Putamen (tissue), 1 donor: ENCODE measurements at regions not wholly inside any gene's neighbourhood (a gene's known extent, or its start where the extent isn't known, plus 50 kb on each side); places are given as distances from the start of the nearest gene placed in this dataset.
A peak's percentile ranks its signal among the peaks of the same experiment; 100 is the strongest.

Experiments
- DNase-seq: peaks from one replicate; pipeline ENCODE4 v3.0.0-alpha.2; 2016; ENCODE audit warnings: low spot score

DNA sequence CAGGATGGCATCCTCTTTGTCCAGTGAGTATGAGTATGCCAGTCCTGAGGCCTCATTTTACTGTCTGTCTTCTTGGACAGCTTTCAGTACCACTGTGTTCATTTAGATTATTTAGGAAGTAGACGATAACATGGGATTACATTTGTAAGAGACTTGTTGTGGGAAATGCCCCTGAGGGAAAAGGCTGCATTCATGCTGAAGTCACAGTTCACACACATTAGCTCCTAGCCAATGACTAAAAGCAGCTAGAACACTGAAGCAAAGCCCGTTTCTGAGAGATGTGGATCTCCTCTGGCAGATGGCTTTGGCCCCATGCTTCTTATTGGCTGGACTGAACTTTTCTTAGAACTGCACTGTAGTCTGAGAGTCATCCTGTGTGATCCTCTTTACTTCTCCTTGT, 242.4 kb downstream of the FAM76B start:
- DNase-seq, result no peak

DNA sequence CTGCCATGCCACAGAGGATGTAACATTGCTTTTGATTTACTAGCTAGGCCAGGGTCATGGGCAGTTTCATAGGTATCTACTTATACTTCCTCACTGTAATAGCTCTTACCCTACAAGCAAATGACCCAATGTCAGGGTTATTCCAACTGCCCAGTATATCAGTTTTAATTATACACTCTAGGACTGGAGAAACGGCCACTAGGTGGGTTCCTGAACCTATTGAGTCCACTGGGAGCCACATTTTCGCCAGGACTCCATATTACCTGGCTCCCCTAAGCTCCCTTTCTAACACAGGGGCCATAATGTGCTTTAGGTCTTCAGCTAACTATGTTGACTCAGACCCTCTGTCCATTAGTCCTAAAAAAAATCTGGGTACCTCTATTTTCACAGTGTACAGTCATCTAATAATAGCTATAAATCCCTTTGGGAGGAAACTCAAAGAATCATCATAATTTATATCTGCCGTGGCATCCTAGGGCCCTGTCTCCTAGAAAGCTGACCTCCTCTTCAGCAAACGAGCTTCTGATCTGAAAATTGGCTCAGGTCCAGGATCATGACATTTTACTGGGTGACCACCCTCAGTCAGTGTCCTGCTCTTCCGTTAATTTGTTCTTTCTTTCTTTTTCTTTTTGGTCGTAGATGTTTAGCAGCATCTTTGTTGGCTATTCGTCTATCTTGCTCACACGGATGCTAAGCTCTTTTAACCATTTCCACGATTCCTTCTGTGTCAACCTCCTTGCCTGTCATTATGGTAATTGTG, 244.3 kb downstream of the FAM76B start:
- DNase-seq, result no peak

DNA sequence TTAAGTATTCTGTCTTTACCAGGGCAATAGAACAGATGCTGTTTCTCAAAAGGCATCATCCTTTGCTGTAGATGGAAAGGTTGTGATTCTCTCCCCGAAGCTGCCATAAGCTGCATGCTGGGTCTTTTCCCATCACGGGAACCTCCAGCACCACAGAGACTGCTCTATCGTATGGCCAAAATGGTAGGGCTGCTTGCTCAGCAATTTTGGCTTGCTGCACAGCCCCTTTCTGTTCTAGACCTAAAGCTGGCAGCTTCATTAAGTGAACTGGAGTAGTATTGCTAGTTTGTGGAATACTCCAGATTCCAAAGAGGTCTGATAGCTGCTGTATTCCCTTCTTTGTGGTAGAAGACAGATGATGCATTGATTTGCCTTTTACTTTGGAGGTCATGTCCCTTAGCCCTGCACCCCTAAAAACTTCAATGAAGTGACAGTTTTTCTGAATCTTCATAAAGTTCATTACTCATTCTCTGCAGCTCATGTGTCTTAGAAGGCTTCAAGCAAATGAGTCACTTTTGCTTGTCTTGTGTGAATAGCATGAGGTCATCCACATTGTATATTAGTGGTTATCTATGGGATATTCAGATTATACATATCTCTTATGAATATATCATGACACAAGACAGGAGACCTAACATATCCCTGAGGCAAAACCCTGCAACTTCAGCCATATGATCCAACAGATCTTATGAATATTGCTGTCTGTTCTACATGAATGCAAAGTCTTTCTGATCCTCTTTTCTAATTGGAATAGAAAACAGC, 245.3 kb downstream of the FAM76B start:
- DNase-seq, result no peak

DNA sequence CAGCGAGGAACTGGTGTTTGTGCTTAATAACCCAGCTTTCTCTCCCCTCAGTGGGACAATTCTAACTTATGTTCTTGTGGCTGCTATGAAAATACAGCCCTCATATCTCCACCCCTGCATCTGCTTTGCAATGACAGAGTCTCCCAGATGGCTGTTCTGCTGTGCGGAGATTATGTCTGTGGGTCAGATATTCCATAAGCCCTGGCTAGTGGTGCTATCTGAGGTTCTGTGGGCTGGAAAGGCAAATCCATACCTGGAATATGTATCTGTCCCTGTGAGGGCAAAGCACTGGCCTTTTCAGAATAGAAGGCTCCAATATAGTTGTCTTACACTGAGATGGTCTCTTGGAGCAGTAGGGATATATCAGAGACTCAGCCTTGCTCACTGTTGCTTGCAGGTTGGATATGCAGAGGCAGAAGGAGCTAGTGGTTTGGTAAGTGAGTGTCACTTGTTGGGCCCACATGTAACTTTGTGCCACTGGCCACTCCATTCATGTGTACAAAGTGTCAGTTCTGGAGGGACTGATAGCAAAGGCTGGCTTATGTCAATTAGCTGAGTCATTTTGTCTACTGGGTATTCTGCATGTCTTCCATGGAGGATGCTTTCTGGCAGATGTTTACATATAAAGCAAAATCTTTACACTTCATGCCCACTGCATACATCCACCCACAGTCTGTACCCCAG, 246.6 kb downstream of the FAM76B start:
- no peak for DNase-seq

DNA sequence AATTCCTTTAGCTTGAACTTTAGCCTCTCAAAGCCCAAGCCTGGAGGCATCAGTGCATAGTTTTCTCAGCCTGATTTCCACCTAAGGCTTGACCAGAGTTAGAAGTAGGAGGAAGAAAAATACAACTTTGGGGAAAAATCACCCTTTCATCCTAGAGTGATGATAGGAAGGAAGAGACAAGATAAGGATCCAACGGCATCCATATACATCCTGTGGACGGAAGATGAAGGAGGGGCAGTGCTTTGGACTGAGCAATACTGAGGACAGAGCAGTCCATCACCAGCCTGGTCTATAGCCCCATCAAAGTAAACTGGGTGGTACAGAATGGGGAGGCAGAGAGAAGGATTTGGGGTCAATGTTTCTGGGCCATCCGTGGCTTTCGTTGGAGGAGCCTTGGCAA, 247.9 kb downstream of the FAM76B start:
- DNase-seq, result no peak

DNA sequence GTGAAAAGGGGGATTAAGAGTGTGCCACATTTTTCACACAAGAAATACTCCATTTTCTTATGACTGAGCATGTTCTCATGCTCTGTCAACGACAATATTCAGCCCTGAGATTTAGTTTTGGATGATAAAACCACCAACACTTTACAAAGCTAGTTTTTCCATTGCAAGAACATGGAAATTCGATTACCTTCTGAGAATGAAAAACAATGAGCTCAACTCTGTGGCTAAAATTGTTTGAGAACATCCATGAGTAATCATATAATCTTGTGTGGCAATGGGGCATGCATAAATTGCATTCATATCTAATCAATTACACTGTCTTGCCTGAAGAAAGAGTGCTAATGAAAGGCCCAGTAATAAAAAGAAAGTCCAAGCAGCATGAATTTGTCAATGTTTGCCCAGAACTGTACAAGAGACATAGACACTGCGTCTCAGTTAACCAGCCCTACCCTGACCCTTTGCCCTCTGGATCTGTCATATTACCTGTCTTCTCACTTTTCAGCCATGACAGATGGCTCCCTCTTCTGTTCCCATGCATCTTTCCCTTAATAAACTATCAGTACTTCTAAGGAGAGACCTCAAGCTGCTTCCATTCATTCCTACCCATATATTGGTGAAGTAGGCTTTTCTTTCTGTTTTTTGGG, 253.4 kb downstream of the FAM76B start:
- no peak for DNase-seq

DNA sequence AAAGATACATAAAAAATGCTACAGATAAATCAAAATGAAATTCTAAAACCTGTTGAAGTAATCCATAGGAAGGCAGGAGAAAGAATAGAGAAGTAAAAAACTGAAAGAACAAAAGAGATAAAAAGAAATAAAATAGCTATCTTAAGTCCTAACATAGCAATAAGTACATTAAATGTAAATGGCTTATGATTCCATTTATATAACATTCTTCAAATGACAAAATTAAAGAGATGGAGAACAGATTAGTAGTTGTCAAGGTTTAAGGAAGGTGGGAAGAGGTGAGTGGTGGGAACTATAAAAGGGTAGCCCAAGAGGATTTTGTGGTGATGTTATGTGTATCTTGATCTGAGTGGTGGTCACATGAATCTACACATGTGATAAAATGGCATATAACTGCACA, 254.8 kb downstream of the FAM76B start:
- DNase-seq, result no peak

DNA sequence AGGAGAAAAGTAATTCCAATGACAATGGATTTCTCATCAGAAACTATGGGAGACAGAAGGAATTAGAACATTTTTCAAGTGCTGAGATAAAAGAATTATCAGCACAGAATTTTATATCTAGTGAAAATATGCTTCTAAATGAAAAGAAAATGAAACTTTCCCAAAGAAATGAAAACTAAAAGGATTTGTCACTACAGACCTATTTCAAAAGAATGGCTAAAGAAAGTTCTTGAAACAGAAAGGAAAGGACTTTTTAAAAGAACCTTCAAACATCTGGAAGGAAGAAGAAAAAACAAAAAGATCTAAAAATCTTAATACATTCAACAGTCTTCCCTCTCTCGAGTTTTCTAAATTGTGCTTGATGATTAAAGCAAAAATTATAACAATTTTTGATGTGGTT, 255.4 kb downstream of the FAM76B start:
- DNase-seq, result no peak

DNA sequence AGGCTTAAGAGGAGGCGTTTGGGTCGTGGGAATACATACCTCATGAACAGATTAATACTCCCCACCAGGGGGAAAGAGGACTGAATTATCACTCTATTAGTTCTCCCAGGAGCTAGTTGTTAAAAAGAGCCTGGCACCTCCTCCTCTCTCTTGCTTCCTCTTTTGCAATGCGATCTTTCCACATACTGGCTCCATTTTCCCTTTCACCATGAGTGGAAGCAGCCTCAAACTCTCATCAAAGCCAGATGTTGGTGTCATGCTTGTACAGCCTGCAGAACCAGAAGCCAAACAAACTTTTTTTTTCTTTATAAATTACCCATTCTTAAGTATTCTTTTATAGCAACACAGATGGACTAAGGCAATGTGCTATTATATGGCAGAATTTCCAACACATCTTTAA, 258.5 kb downstream of the FAM76B start:
- DNase-seq, result no peak

DNA sequence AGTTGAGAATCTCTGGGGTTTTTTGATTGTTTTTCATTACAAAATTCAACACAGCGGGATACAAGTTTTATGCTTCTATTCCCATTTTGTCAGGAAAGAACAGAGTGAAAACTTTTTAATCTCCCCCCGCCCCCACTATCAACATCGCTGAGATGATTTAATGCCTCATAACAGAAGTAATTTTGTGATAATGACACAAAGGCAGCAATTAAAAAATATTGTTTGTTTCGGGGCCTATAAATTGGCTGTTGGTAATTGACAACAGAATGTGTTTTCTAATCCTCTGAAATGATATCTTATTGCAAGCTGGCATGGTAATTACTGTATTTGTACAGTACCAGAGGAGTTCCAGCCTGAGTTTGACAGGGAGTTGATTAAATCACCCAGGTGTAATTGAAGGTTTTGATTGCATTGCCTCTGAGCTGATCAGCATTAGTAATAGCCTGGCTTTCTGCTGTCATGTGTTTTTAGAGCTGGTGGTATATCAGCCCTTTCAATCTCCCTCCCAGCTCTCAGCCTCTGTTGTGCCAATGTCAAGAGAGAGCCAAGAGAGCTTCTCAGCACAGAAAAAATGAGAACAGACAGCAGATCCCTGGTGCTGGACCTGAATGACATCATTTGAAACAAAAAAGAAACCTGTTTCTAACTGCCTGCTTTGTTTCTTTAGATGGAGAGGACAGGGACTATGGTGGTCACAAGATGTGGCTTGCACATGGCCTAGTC, 265.1 kb downstream of the FAM76B start:
- no peak for DNase-seq

DNA sequence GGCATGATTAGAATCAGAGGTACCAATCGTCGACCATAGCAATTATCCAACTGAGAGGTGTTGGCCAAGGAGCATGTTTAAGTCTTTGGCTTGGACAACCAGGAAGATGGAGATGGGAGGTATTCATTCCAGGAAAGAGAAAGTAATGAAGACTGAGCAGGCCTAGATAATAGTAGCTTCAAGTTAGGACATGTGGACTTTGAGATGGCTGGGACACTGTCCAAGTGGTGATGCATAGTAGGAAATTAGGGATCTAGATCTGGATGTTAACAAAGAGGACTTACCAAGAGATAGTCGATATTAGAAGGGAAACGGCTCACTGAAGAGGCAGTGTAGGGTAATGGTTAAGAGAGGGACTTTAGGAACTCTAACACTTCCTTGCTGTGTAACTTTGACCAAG, 266.7 kb downstream of the FAM76B start:
- no peak for DNase-seq

DNA sequence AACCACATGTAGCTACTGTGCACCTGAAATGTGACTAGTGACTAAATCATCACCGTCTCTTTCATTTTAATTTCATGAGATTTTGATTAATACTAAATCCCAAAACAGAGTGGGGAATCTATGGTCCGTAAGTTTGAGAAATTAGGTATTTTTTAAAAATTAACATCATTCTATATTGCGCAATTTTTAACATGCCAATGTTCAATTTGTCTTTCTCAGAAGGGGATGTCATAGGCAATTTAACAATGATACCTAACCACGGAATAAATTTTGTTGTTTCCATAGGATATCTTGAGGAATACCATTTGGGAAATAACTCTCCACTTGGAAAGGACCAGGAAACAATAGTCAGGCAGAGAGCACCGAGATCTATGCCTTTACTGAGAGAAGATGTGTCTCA, 267.7 kb downstream of the FAM76B start:
- no peak for DNase-seq

DNA sequence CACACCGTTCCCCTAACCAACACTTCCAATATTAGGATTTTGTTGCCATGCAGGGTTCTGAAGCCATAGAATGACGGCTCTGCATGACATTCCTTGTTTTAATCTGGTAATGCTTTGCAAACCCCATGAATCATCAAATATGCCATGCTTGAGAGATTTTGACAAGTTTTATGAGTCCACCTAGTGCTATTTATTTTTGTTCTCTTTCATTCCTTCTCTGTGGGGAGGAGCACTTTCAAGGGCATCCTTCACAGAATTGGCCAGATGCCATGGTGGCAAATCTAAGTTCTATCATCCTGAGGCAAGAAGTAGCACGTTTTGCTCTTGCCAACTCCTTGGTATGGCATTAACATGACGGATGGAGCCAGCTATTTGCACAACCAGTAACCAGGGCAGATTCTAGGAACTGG, 268.4 kb downstream of the FAM76B start:
- DNase-seq, result no peak

DNA sequence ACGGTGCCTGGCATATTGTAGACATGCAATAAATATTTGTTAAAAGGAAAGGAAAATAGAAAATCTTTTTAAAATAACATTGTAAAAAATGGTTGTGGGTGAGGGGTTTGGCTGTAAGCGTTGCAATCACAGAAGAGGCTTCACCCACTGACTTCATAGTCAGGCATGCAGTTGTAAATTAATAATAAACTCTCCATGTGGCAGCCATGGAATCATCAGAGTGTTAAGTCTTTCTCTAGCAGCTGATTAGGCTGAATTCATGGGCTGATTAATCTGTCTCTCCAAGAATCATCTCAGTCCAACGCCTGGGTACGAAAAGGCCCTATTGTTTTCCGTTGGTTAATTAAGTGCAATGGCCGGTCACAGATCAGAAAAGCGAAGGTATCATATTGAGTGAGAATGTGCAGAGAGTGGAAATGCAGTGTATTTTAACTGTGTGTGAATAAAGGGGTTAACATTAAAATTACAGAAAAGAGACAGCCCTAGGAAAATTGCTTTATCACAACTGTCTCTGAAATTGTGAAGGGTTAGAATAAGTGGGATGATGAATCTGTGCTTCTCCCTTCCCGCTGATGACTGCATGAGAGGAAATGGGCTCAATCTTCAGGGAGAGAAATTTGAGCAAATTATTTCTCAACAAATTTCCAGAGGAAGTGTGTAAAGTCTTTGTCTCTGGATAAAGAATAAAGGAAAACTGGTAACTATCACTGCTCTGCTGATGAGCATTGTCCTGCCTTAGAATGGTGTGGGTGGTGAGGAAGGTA, 269.0 kb downstream of the FAM76B start:
- no peak for DNase-seq

DNA sequence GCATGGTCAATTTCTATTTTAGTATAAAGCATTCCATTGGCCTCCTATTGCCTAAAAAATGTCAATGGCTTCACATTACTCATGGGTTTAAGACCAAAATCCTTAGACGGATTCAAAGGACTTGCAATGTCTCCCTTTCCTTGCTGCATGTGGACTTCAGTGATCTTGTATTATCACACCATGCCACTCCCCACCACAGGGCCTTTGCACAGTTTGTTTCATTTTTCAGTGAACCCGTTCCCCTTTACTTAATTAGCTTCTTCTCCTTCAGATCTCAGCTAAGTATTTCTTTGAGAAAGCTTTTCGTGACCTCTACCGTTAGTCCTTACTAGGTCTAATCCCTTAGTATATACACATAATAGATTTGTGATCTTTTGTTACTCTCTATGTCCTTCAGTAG, 269.7 kb downstream of the FAM76B start:
- no peak for DNase-seq

DNA sequence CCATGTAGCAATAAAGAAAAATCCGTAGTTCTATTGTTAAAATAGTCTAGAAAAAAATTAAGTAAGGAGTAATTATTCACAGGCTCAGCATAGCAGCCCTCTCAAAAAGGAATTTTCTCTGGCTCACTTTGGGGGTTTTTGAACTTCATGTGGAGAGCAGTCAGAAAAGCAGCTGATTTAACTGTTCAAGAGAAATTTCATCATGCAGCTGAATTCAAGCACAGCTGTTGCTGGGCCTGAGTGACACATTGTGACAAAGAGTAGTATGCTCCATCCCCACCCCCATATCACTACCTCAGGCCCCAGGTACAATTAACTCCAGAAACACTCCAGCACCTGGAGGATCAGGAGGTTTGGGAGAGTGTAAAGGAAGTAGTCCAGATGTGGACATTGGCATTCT, 272.1 kb downstream of the FAM76B start:
- DNase-seq, result no peak

DNA sequence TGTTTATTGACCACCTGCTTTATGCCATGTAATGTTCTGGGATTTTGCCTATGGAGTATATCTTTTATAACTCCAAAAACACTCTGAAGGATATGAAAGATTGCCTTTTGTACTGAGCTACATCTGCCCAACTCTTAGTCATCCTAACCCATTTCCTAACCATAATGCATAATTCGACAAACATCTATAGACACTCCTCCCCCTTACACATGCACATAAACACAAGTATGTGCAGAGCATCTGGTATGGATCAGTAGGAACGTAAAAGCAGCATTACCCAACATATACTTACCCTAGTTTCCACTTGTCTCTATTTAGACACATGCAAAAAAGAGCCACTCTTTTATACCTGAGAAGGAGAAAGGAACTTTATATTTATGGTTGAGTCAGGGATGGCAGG, 272.8 kb downstream of the FAM76B start:
- no peak for DNase-seq

DNA sequence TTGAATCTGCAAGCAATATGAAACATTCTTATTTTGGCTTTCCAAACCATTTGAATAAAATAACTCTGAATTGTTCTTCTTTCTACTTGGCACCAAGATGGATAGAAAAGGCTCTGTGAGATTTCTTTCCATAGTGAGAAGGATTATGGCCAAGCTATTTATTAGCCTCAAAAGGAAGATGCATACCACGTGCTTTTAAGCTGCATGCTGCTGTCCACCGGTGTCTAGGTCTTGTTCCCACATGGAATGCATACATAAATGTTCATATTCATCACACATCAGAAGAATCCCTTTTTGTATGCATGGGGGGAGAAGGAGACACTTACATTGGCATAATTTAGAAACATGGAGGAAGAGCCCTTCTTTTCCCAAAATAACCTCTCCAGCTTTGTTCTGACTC, 273.4 kb downstream of the FAM76B start:
- no peak for DNase-seq

DNA sequence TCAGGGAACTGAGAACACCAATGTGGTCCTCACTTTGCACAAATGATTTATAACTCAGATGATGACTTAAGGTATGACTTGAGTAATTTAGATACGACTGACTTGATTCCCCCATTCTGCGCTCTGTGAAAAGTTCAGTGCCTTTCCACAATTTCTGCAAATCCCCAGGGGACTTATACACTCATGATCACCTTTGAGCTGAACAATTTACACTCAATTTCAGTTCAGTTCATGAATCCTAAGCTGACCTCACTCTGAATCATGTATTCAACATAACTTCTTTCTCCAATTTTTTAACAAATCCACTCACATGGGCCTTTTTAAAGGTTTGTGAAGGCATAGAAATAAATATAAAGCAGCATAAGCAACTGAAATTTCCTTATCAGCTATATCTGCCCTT, 274.2 kb downstream of the FAM76B start:
- no peak for DNase-seq

DNA sequence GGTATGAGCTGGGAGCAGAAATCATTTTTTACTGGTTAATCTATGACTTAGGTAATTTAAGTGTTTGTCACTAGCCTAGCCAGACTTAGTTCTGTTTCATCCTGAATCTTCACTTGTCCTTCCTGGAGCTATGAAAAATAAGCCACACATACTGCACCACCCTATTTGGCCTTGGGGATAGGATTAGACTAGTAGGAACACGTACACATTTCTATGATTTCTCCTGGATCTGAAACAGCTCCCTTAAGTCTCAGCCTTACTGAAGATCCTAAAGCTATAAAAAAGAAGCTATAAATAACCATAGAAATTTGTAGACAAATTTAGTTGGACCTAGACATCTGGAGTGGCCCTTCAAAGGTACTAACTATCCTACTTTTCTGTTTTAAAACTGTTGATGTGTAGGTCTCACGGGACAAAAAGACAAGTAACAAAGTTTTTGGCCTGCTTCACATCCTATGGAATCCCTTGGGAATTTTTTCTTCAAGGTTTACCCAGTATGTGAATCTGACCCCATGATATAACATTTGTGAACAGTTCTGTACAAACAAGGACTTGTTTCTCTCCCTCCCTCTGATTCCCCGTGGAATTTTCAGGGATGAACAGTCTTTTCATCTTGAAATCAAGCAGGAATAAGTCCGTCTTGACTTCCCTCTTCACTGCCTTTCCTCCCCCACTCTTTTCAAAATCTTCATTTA, 275.0 kb downstream of the FAM76B start:
- DNase-seq, result peak; percentile 16

DNA sequence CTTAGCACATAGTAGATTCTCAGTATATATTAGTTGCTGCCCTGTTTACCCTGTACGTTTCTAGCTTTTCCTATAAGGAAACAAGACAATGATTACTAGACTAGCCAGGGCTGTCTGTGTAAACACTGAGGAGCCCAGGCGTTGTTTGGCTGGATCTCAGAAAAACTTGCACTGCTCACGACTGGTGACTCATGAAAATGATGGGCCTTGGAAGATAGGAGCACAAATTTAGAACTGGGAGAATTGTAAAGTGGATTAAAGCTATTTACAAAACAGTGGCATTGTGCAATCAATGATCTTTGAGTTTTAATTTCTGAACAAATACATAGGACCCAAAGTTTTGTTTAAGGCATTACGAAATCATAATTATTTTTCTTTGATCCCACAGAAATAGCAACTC, 276.9 kb downstream of the FAM76B start:
- no peak for DNase-seq
